GM03348 (cell line): ENCODE measurements at regions not wholly inside any gene's neighbourhood (a gene's known extent, or its start where the extent isn't known, plus 50 kb on each side); places are given as distances from the start of the nearest gene placed in this dataset.

ENCODE experiments used
- DNase-seq: peaks from one replicate; pipeline ENCODE4 v3.0.0; 2012; ENCODE audit warnings: low spot score

- no peak for DNase-seq
These were observed 345.8 kb downstream of the BRD1 start for GRCh38 chr22:49481659-49482399.

- no peak for DNase-seq
These were observed 346.6 kb downstream of the BRD1 start for GRCh38 chr22:49480896-49481658.

GRCh38 chr22:49480331-49480730, 347.3 kb downstream of the BRD1 start:
- DNase-seq: no peak

GRCh38 chr22:49479566-49479965, 348.1 kb downstream of the BRD1 start:
- no peak for DNase-seq

- no peak for DNase-seq
These were observed 350.8 kb downstream of the BRD1 start for GRCh38 chr22:49476800-49477400.

GRCh38 chr22:49476176-49476575, 351.5 kb downstream of the BRD1 start:
- no peak for DNase-seq

GRCh38 chr22:49475253-49475652, 352.4 kb downstream of the BRD1 start:
- DNase-seq: no peak

GRCh38 chr22:49473286-49473685, 354.4 kb downstream of the BRD1 start:
- no peak for DNase-seq

GRCh38 chr22:49470741-49471503, 356.8 kb downstream of the BRD1 start:
- no peak for DNase-seq

GRCh38 chr22:49469896-49470740, 357.6 kb downstream of the BRD1 start:
- no peak for DNase-seq

- DNase-seq: no peak
These were observed 359.0 kb downstream of the BRD1 start for GRCh38 chr22:49468487-49469198.

GRCh38 chr22:49466878-49467595, 360.6 kb downstream of the BRD1 start:
- no peak for DNase-seq

GRCh38 chr22:49464037-49464436, 363.6 kb downstream of the BRD1 start:
- DNase-seq: no peak

- no peak for DNase-seq
These were observed 364.9 kb downstream of the BRD1 start for GRCh38 chr22:49462795-49463194.

GRCh38 chr22:49462291-49462690, 365.4 kb downstream of the BRD1 start:
- no peak for DNase-seq

GRCh38 chr22:49461674-49462073, 366.0 kb downstream of the BRD1 start:
- no peak for DNase-seq

GRCh38 chr22:49460592-49461281, 366.9 kb downstream of the BRD1 start:
- no peak for DNase-seq

- DNase-seq: no peak
These were observed 367.6 kb downstream of the BRD1 start for GRCh38 chr22:49460091-49460490.

GRCh38 chr22:49458708-49459099, 369.0 kb downstream of the BRD1 start:
- DNase-seq: no peak
